SK-N-MC (cell line): ENCODE measurements at regions not wholly inside any gene's neighbourhood (a gene's known extent, or its start where the extent isn't known, plus 50 kb on each side); places are given as distances from the start of the nearest gene placed in this dataset.
A peak's percentile ranks its signal among the peaks of the same experiment; 100 is the strongest.

Source experiments
- EZH2 ChIP-seq: fragments of 200-600 bp; sonication (generic); IDR thresholded peaks from one replicate; pipeline ENCODE4 v1.6.1; 2017; ENCODE audit warnings: antibody characterized with exemption
- FOXP2 ChIP-seq: optimal IDR thresholded peaks from 2 replicates; pipeline ENCODE3; 2011; ENCODE audit warnings: mild to moderate bottlenecking, moderate library complexity; ENCODE audit not compliant: insufficient read depth; ENCODE audit errors: extremely low read length, control extremely low read depth
- POLR2AphosphoS5 ChIP-seq: IDR thresholded peaks from 2 replicates; pipeline ENCODE4 v1.6.1; 2012; ENCODE audit warnings: mild to moderate bottlenecking, low read depth, low read length, borderline replicate concordance

- TF ChIP-seq POLR2AphosphoS5 (no peak), EZH2 (no peak), FOXP2 (peak; percentile 86)
Observed at GRCh38 chr14:65832431-65833266, 420.1 kb downstream of the FUT8 start.
